VCaP (cell line): ENCODE measurements at regions not wholly inside any gene's neighbourhood (a gene's known extent, or its start where the extent isn't known, plus 50 kb on each side); places are given as distances from the start of the nearest gene placed in this dataset.

ENCODE experiments used
- H3K27ac ChIP-seq: fragments of 450-650 bp; 2 replicates; pipeline ENCODE4 v1.5.1; 2017
- CTCF ChIP-seq: fragments of 450-650 bp; conservative IDR thresholded peaks from 2 replicates; pipeline ENCODE4 v1.5.1; 2017; ENCODE audit warnings: mild to moderate bottlenecking, moderate library complexity

GRCh38 chr13:105928048-105928447 is 607.4 kb downstream of the EFNB2 start:
- TF ChIP-seq CTCF = no peak
- H3K27ac ChIP-seq = no peak overlapping the region

GRCh38 chr13:105925496-105925895 is 610.0 kb downstream of the EFNB2 start:
- no peak for TF ChIP-seq CTCF
- H3K27ac ChIP-seq = no peak overlapping the region

DNA sequence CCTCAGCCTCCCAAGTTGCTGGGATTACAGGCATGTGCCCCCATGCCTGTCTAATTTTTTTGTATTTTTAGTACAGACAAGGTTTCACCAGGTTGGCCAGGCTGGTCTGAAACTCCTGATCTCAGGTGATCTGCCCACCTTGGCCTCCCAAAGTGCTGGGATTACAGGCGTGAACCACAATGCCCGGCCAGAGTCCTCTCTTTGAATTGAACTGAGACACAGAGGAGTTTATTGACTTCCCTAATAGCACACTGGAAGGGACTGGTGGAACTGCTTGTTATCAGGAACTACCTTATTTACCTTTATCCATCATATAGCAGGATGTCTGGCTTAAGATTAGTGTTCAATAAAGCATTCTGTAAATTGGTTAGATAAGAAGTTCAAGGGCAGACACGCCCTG is 613.8 kb downstream of the EFNB2 start:
- H3K27ac ChIP-seq = no peak overlapping the region
- no peak for TF ChIP-seq CTCF

- no peak for TF ChIP-seq CTCF
- no peak overlapping the region for H3K27ac ChIP-seq
Measured at GRCh38 chr13:105920370-105920769, 615.1 kb downstream of the EFNB2 start.

DNA sequence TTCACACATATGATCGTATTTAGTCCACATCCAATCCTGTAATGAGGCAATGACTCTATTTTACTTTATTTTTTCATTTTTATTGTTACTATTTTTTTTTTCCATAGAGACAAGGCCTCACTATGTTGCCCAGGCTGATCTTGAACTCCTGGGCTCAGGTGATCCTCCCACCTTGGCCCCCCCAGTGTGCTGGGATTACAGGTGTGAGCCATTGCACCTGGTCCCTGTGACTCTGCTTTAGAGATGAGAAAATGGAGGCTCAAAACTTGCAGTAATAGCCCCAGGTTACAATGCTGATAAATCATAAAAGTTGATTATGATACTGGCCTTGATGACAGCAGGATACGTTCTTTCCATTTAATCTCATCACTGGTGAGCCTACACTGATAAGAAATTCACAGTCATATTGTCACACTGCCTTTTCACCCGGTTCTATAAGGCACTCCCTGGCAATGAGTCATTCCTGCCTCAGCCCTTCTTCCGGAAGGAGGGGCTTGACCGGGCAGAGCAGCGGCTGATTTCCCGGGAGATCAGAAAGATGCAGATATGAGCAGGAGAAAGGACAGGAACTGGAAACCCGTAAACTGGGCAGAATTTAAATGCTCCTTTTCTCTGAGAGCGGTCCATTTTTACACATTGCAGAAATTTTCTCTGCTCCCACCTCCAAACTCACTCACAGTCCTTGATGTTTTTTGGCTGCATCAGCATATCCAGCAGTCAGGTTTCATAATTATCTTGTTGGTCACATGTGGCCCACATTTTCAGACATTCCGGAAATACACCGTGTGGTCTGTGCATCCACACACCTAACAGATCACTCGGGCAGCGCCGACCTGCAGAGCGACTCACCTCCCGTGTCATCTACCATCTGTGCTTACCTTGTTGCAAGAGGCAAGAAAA is 616.4 kb downstream of the EFNB2 start:
- H3K27ac ChIP-seq = no peak overlapping the region
- TF ChIP-seq CTCF = no peak

- no peak for TF ChIP-seq CTCF
- H3K27ac ChIP-seq = no peak overlapping the region
Measured at GRCh38 chr13:105915146-105915850, 620.2 kb downstream of the EFNB2 start.

- no peak overlapping the region for H3K27ac ChIP-seq
- no peak for TF ChIP-seq CTCF
Measured at GRCh38 chr13:105914291-105915036, 621.0 kb downstream of the EFNB2 start.
